ENCODE measurements at regions not wholly inside any gene's neighbourhood (a gene's known extent, or its start where the extent isn't known, plus 50 kb on each side); places are given as distances from the start of the nearest gene placed in this dataset.

GRCh38 chr7:50151001-50151400 is 58.0 kb upstream of the ZPBP start:
- DNase-seq (ENCODE audit: low read depth, low spot score), result no peak
- in situ Hi-C loops (cut with HindIII; ENCODE audit: low pct_unique_long_range_greater_than_20kb, low sequenced_read_pairs), result no loop called here

DNA sequence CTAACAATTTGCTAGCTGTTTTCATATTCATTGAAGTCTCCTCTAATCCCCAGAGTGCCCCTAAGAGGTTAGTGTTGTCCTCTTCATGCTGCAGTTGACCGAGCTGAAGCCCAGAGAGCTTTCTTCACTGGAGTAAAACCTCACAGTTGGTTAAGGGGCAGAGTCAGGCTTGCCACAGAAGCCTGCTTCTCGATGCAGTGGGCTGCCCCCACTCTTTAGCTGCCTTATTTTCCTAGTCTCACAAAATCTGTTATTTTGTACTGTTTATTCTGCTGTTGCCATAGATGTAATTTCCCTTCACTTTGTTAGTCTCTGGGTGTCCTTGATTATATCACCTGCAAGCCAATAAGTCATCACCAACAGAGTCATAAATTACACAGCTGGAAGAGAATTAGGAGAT is 56.3 kb upstream of the ZPBP start:
- DNase-seq (ENCODE audit: low read depth, low spot score), result no peak
- in situ Hi-C loops (cut with HindIII; ENCODE audit: low pct_unique_long_range_greater_than_20kb, low sequenced_read_pairs), result no loop called here

DNA sequence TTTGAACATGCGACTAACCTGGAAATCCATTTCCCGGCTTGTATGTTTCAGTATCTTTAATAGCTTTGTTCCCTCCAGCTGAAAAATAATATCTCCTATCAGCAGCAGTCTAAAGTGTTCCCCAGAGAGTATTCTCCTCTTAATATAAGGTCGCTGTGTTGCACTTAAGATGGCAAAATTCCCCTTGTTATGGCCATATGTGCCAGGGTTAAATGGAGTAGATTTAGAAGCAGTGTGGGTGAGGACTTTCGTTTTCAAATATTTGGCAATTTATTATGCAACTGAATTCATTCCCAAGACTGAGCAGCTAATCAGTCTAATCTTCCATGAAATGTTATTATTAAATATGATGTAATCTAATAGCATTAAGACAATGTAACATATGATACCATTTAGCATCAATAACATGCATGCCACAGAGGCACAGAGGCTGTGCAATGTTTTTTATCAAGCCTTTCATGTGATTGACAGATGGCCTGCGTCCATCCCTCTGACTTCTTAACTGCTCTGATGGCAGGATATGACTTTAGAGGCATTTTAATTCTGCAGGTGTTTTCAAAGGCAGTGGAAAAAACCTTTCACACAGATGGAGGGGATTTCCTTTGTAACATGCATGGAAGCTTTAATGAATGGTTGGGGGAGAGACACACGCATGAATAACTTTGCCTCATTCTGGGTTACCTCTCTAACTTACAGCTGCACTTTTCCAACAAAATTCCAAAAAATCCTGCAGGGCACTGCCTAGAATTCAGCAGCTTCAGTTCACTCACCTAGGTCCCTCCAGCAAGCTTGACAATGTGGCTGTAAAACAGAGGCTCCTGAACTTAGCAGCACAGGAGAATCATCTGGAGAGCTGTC is 55.1 kb upstream of the ZPBP start:
- DNase-seq (ENCODE audit: low read depth, low spot score), result no peak
- in situ Hi-C loops (cut with HindIII; ENCODE audit: low pct_unique_long_range_greater_than_20kb, low sequenced_read_pairs), result no loop called here

DNA sequence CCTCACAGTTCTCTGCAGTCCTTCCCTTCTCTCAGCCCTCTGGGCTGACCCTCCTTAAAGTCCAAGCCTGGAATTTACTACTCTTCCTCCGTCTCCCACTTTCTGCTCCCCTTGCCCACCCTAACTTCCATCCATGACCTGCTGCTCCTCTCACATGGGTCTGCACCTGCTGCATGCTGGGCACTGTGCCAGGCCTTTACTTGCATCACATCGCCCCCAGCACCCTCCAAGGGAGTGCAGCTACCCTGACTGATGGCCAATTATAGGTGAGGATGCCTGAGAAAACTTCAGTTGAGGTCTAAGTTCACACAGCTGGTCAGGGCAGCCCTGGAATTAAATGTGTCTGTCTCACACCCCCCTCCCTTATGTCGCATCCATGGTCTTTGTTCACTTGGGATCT is 53.6 kb upstream of the ZPBP start:
- in situ Hi-C loops (cut with HindIII; ENCODE audit: low pct_unique_long_range_greater_than_20kb, low sequenced_read_pairs), result no loop called here
- DNase-seq (ENCODE audit: low read depth, low spot score), result no peak

- no peak for DNase-seq (ENCODE audit: low read depth, low spot score)
- in situ Hi-C loops (cut with HindIII; ENCODE audit: low pct_unique_long_range_greater_than_20kb, low sequenced_read_pairs), result no loop called here
These were observed 52.8 kb upstream of the ZPBP start for GRCh38 chr7:50145801-50146338.

GRCh38 chr7:50145226-50145625 is 52.2 kb upstream of the ZPBP start:
- in situ Hi-C loops (cut with HindIII; ENCODE audit: low pct_unique_long_range_greater_than_20kb, low sequenced_read_pairs), result no loop called here
- no peak for DNase-seq (ENCODE audit: low read depth, low spot score)

Measured in SK-MEL-5 (cell line).